Gastroesophageal sphincter (tissue), 3 donors: ENCODE measurements at regions not wholly inside any gene's neighbourhood (a gene's known extent, or its start where the extent isn't known, plus 50 kb on each side); places are given as distances from the start of the nearest gene placed in this dataset.

ENCODE experiments used
- EP300 ChIP-seq: sonication (generic); formaldehyde crosslinking; IDR thresholded peaks from one replicate; pipeline ENCODE4 v1.6.1; 2017; ENCODE audit warnings: antibody characterized with exemption, mild to moderate bottlenecking
- POLR2A ChIP-seq, 2 donors: fragments of 450-650 bp; IDR thresholded peaks; one replicate each; pipeline ENCODE4 v1.6.1; 2017; ENCODE audit warnings: antibody characterized with exemption in 2 of 2, mild to moderate bottlenecking in 2 of 2, moderate library complexity in 1 of 2
- POLR2AphosphoS5 ChIP-seq: sonication (generic); formaldehyde crosslinking; IDR thresholded peaks from one replicate; pipeline ENCODE4 v1.6.1; 2017; ENCODE audit warnings: antibody characterized with exemption
- TF ChIP-seq, protein P1 (sequence below), 4 experiments: fragments of 200-600 bp in 2 of 4; fragments of 450-650 bp in 2 of 4; sonication (generic) in 1 of 4; IDR thresholded peaks; one replicate each; pipeline ENCODE4 v1.5.1; 2017 to 2019; ENCODE audit warnings: antibody characterized with exemption in 4 of 4, mild to moderate bottlenecking in 2 of 4, moderate library complexity in 2 of 4

DNA sequence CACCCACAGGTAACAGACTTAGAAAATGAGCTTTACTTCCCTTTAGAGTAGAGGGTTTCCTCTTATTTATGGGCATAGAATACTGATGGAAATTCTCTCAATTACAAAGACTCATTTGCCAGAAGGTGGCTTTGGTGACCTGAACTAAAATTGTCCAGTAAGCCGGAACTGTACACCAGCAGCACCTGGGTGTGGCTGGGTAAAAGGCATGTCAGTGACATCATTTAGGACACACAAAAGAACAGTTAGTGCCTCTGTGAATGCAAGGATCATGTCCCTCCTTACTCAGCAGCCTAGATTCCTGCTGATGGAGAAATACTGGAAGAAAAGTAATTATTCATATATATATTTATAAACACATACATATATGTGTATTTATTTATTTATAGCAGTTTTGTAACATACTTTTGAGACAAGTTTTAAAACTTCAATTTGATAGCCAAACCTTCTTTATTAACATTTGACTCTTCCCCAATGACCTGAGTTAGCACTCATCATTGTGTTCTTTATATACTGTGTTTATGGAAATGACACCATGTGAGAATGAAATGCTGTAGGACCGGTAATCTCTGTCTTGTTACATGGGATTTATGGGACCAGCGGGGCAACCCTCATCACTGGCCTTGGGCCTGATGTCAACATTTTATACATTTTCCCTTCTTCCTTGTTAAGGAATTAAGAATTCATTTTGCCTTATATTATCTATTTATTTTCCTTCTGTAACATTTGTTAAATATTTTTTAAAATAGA, 274.4 kb downstream of the BRINP2 start:
- TF ChIP-seq POLR2A (IDR thresholded peaks at IDR 0.05) (no peak), EP300 (no peak), POLR2AphosphoS5 (no peak)
- TF ChIP-seq, protein P1, sequence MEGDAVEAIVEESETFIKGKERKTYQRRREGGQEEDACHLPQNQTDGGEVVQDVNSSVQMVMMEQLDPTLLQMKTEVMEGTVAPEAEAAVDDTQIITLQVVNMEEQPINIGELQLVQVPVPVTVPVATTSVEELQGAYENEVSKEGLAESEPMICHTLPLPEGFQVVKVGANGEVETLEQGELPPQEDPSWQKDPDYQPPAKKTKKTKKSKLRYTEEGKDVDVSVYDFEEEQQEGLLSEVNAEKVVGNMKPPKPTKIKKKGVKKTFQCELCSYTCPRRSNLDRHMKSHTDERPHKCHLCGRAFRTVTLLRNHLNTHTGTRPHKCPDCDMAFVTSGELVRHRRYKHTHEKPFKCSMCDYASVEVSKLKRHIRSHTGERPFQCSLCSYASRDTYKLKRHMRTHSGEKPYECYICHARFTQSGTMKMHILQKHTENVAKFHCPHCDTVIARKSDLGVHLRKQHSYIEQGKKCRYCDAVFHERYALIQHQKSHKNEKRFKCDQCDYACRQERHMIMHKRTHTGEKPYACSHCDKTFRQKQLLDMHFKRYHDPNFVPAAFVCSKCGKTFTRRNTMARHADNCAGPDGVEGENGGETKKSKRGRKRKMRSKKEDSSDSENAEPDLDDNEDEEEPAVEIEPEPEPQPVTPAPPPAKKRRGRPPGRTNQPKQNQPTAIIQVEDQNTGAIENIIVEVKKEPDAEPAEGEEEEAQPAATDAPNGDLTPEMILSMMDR (IDR thresholded peaks at IDR 0.05), result no peak
